GM12872 (cell line): ENCODE measurements at regions not wholly inside any gene's neighbourhood (a gene's known extent, or its start where the extent isn't known, plus 50 kb on each side); places are given as distances from the start of the nearest gene placed in this dataset.

Experiments used
- CTCF ChIP-seq: IDR thresholded peaks from 3 replicates; pipeline ENCODE4 v1.5.1; 2011; ENCODE audit warnings: low read depth, mild to moderate bottlenecking, low read length, moderate library complexity; ENCODE audit not compliant: insufficient read depth

- TF ChIP-seq CTCF, result no peak
Observed at GRCh38 chr5:6321078-6321477, 57.3 kb downstream of the MED10 start.

- TF ChIP-seq CTCF, result no peak
Observed at GRCh38 chr5:6319116-6319515, 59.2 kb downstream of the MED10 start.

GRCh38 chr5:6317116-6317798 lies 61.1 kb downstream of the MED10 start:
- no peak for TF ChIP-seq CTCF

GRCh38 chr5:6315580-6315979 lies 62.8 kb downstream of the MED10 start:
- no peak for TF ChIP-seq CTCF

GRCh38 chr5:6311568-6312501 lies 66.5 kb downstream of the MED10 start:
- no peak for TF ChIP-seq CTCF

- no peak for TF ChIP-seq CTCF
Observed at GRCh38 chr5:6309949-6310348, 68.4 kb downstream of the MED10 start.

GRCh38 chr5:6308683-6309082 lies 69.7 kb downstream of the MED10 start:
- no peak for TF ChIP-seq CTCF
